ENCODE measurements at regions not wholly inside any gene's neighbourhood (a gene's known extent, or its start where the extent isn't known, plus 50 kb on each side); places are given as distances from the start of the nearest gene placed in this dataset.

DNA sequence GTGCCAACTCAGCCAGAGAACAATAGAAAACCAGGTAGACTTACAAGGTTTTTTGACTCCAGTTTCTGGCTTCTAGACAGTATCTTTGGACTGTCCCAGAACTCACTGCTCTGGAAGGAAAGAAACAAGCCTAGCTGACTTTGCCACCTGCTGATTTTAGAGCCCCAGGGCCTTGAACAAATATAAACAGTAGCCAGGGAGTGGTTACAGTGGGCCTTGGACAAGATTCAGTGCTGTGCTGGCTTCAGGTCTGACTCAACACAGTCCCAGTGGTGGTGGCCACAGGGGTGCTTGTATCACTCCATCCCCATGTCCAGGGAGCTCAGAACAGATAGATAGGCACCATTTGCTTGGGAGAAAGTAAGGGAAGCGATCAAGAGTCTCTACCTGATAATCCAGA lies 694.1 kb upstream of the ADGRL3 start:
- no peak for TF ChIP-seq POLR2A (IDR thresholded peaks at IDR 0.05; ENCODE audit: low read depth, low read length)
- TF ChIP-seq ZNF622 (IDR thresholded peaks at IDR 0.05) = no peak
- no peak for TF ChIP-seq CEBPB (IDR thresholded peaks at IDR 0.05; ENCODE audit: borderline replicate concordance in 1 of 2, low read depth in 2 of 2, low read length in 2 of 2)
- TF ChIP-seq, protein P1, sequence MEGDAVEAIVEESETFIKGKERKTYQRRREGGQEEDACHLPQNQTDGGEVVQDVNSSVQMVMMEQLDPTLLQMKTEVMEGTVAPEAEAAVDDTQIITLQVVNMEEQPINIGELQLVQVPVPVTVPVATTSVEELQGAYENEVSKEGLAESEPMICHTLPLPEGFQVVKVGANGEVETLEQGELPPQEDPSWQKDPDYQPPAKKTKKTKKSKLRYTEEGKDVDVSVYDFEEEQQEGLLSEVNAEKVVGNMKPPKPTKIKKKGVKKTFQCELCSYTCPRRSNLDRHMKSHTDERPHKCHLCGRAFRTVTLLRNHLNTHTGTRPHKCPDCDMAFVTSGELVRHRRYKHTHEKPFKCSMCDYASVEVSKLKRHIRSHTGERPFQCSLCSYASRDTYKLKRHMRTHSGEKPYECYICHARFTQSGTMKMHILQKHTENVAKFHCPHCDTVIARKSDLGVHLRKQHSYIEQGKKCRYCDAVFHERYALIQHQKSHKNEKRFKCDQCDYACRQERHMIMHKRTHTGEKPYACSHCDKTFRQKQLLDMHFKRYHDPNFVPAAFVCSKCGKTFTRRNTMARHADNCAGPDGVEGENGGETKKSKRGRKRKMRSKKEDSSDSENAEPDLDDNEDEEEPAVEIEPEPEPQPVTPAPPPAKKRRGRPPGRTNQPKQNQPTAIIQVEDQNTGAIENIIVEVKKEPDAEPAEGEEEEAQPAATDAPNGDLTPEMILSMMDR (IDR thresholded peaks at IDR 0.05 in 2 of 3, conservative IDR thresholded peaks at IDR 0.05 in 1 of 3; ENCODE audit: control insufficient read depth in 2 of 3, extremely low read depth in 1 of 3, insufficient read depth in 1 of 3, low read depth in 3 of 3, low read length in 3 of 3) = no peak
- no peak for TF ChIP-seq WRNIP1 (IDR thresholded peaks at IDR 0.05; ENCODE audit: borderline replicate concordance, low read depth, low read length)
- no peak for TF ChIP-seq POLR2AphosphoS5 (IDR thresholded peaks at IDR 0.05; ENCODE audit: low read length)
- TF ChIP-seq, protein P2, sequence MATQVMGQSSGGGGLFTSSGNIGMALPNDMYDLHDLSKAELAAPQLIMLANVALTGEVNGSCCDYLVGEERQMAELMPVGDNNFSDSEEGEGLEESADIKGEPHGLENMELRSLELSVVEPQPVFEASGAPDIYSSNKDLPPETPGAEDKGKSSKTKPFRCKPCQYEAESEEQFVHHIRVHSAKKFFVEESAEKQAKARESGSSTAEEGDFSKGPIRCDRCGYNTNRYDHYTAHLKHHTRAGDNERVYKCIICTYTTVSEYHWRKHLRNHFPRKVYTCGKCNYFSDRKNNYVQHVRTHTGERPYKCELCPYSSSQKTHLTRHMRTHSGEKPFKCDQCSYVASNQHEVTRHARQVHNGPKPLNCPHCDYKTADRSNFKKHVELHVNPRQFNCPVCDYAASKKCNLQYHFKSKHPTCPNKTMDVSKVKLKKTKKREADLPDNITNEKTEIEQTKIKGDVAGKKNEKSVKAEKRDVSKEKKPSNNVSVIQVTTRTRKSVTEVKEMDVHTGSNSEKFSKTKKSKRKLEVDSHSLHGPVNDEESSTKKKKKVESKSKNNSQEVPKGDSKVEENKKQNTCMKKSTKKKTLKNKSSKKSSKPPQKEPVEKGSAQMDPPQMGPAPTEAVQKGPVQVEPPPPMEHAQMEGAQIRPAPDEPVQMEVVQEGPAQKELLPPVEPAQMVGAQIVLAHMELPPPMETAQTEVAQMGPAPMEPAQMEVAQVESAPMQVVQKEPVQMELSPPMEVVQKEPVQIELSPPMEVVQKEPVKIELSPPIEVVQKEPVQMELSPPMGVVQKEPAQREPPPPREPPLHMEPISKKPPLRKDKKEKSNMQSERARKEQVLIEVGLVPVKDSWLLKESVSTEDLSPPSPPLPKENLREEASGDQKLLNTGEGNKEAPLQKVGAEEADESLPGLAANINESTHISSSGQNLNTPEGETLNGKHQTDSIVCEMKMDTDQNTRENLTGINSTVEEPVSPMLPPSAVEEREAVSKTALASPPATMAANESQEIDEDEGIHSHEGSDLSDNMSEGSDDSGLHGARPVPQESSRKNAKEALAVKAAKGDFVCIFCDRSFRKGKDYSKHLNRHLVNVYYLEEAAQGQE (IDR thresholded peaks at IDR 0.05; ENCODE audit: low read depth, low read length) = no peak
- no peak for TF ChIP-seq TCF7 (IDR thresholded peaks at IDR 0.05; ENCODE audit: borderline replicate concordance)
- TF ChIP-seq STAT1 (conservative IDR thresholded peaks at IDR 0.05) = no peak

All from GM12878 (cell line).